ENCODE measurements at regions not wholly inside any gene's neighbourhood (a gene's known extent, or its start where the extent isn't known, plus 50 kb on each side); places are given as distances from the start of the nearest gene placed in this dataset.

DNA sequence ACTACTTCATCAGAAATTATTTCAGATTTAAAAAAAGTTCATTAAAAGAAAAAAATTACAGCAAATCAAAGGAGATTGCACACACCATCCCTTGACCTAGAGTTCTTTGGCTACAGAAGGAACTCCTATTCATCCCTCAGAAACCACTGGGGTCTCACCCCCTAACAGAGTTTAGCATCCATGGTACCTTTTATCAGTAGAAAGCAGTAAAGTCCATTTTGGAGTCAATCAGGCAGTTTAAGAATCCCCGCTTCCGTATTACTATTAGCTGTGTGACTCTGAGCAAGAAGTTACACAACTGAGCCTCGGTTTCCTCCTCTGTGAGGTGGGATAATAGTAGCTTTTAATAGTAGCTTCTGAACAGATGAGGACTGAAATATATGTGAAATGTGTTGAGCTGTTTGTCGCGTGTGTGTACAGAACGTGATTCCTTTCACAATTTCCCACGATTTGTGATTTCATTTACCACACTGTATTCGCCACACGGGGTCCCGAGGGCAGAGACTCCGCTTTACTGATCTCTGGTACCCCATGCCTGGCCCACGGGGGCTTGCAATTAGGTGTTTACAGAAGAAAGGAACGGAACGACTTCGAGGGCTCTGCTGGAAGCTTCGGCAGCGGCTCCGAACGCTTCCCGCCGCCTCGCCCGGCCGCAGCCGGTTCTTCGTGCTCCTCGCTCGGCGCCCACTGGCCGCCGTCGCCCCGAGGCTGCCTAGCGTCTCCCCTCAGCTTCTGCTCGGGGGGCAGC, 72.5 kb upstream of the ZBED5 start:
- Histone ChIP-seq H3K4me3 (ENCODE audit: low read length) (peak overlapping the region; percentile 80), H3K27me3 (ENCODE audit: control insufficient read depth, insufficient read depth, low read length, poor library complexity, severe bottlenecking) (peaks cover 37% of the 10 kb centered on the region), H3K27ac (ENCODE audit: low read depth, low read length) (peak overlapping the region; percentile 80), H3K4me1 (ENCODE audit: control insufficient read depth, insufficient read depth, low read length) (no peaks in the 10 kb centered on the region), H3K9ac (ENCODE audit: extremely low read depth, low read length, poor library complexity, severe bottlenecking) (peak overlapping the region; percentile 30), H3K36me3 (ENCODE audit: control insufficient read depth, insufficient read depth, low read length) (no peaks in the 10 kb centered on the region), H3K9me3 (ENCODE audit: control insufficient read depth, low read length) (no peaks in the 10 kb centered on the region)
- WGBS, 2 experiments (ENCODE audit: insufficient coverage in 1 of 2, insufficient read length in 1 of 2): 12 to 33% methylated on average over 8 to 35 of the region's 35 CpGs
- H3K27me3 Mint-ChIP-seq (ENCODE audit: insufficient read depth): peaks cover 53% of the 10 kb centered on the region
- TF ChIP-seq, protein P1, sequence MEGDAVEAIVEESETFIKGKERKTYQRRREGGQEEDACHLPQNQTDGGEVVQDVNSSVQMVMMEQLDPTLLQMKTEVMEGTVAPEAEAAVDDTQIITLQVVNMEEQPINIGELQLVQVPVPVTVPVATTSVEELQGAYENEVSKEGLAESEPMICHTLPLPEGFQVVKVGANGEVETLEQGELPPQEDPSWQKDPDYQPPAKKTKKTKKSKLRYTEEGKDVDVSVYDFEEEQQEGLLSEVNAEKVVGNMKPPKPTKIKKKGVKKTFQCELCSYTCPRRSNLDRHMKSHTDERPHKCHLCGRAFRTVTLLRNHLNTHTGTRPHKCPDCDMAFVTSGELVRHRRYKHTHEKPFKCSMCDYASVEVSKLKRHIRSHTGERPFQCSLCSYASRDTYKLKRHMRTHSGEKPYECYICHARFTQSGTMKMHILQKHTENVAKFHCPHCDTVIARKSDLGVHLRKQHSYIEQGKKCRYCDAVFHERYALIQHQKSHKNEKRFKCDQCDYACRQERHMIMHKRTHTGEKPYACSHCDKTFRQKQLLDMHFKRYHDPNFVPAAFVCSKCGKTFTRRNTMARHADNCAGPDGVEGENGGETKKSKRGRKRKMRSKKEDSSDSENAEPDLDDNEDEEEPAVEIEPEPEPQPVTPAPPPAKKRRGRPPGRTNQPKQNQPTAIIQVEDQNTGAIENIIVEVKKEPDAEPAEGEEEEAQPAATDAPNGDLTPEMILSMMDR (conservative IDR thresholded peaks at IDR 0.05): no peak
- peak overlapping the region; percentile 74 for H3K4me3 Mint-ChIP-seq
- H3K27ac Mint-ChIP-seq: no peak overlapping the region
- no peak for DNase-seq
- H3K9me3 Mint-ChIP-seq: no peaks in the 10 kb centered on the region
- H3K4me1 Mint-ChIP-seq: peaks cover 3% of the 10 kb centered on the region
- H3K36me3 Mint-ChIP-seq (ENCODE audit: low read depth): no peaks in the 10 kb centered on the region

DNA sequence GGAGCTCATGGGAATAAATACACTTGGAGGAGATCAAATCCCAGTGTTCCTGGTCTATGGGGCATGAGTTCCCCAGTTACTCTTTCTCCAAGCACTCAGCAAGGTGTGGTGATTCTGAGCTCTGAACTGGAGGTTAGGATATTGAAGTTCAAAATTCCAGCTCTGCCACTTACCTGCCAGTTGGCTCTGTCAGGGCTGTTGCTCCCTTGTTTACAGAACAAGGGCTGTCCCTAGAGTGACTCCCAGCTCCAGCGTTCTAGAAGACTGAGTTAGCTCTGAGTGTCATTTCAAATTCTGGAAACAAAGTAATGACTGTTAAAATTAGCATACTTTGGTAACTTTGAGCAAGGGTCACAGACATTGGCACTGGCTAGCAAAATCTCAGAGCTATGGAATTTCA, 69.7 kb upstream of the ZBED5 start:
- H3K27me3 Mint-ChIP-seq (ENCODE audit: insufficient read depth): peaks cover 44% of the 10 kb centered on the region
- Histone ChIP-seq H3K4me3 (ENCODE audit: low read length) (no peak overlapping the region), H3K9me3 (ENCODE audit: control insufficient read depth, low read length) (no peaks in the 10 kb centered on the region), H3K27me3 (ENCODE audit: control insufficient read depth, insufficient read depth, low read length, poor library complexity, severe bottlenecking) (peaks cover 28% of the 10 kb centered on the region), H3K9ac (ENCODE audit: extremely low read depth, low read length, poor library complexity, severe bottlenecking) (no peak overlapping the region), H3K4me1 (ENCODE audit: control insufficient read depth, insufficient read depth, low read length) (no peaks in the 10 kb centered on the region), H3K27ac (ENCODE audit: low read depth, low read length) (no peak overlapping the region), H3K36me3 (ENCODE audit: control insufficient read depth, insufficient read depth, low read length) (no peaks in the 10 kb centered on the region)
- H3K27ac Mint-ChIP-seq: no peak overlapping the region
- TF ChIP-seq, protein P1 (conservative IDR thresholded peaks at IDR 0.05): no peak
- DNase-seq: no peak
- H3K4me3 Mint-ChIP-seq: no peak overlapping the region
- 60 to 62% methylated on average over 1 of the region's 1 CpG for WGBS, 2 experiments (ENCODE audit: insufficient coverage in 1 of 2, insufficient read length in 1 of 2)
- H3K4me1 Mint-ChIP-seq: no peaks in the 10 kb centered on the region
- H3K9me3 Mint-ChIP-seq: no peaks in the 10 kb centered on the region
- H3K36me3 Mint-ChIP-seq (ENCODE audit: low read depth): no peaks in the 10 kb centered on the region

DNA sequence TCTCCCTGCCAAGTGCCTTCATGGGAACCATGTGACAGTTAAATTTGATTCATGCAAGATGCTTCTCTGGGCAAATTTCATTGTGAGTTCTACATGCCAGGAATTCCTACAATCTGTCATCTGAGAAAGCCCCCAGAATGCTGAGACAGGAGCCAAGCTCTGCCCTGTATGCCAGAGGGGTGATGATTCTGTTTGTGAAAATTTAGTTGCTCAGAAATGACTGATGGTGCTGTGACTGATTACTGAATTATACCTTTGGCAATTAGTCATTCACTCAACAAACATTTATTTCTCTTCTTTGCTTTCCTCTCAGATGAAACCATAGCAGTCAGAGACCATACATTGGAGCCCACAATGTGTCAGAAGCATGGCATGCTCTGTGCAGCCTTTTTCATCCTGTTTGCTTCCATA, 69.0 kb upstream of the ZBED5 start:
- TF ChIP-seq, protein P1 (conservative IDR thresholded peaks at IDR 0.05): no peak
- H3K36me3 ChIP-seq (ENCODE audit: control insufficient read depth, insufficient read depth, low read length): no peaks in the 10 kb centered on the region
- no peaks in the 10 kb centered on the region for H3K4me1 ChIP-seq (ENCODE audit: control insufficient read depth, insufficient read depth, low read length)
- Mint-ChIP-seq H3K4me1 (no peaks in the 10 kb centered on the region), H3K27ac (no peak overlapping the region), H3K9me3 (no peaks in the 10 kb centered on the region), H3K27me3 (ENCODE audit: insufficient read depth) (peaks cover 43% of the 10 kb centered on the region), H3K4me3 (no peak overlapping the region), H3K36me3 (ENCODE audit: low read depth) (no peaks in the 10 kb centered on the region)
- H3K9me3 ChIP-seq (ENCODE audit: control insufficient read depth, low read length): no peaks in the 10 kb centered on the region
- peaks cover 24% of the 10 kb centered on the region for H3K27me3 ChIP-seq (ENCODE audit: control insufficient read depth, insufficient read depth, low read length, poor library complexity, severe bottlenecking)
- no peak overlapping the region for H3K4me3 ChIP-seq (ENCODE audit: low read length)
- H3K9ac ChIP-seq (ENCODE audit: extremely low read depth, low read length, poor library complexity, severe bottlenecking): no peak overlapping the region
- no peak overlapping the region for H3K27ac ChIP-seq (ENCODE audit: low read depth, low read length)
- no peak for DNase-seq
